BE2C (cell line): ENCODE measurements at regions not wholly inside any gene's neighbourhood (a gene's known extent, or its start where the extent isn't known, plus 50 kb on each side); places are given as distances from the start of the nearest gene placed in this dataset.

ENCODE experiments used
- DNase-seq: peaks from one replicate; pipeline ENCODE4 v3.0.0-alpha.2; 2020
- H3K27me3 ChIP-seq: fragments of 250-450 bp; sonication (Bioruptor Pico); 2 replicates; pipeline ENCODE4 v1.5.1; 2020; ENCODE audit warnings: mild to moderate bottlenecking
- H3K36me3 ChIP-seq: fragments of 250-450 bp; sonication (Bioruptor Pico); 2 replicates; pipeline ENCODE4 v1.5.1; 2020; ENCODE audit warnings: mild to moderate bottlenecking
- H3K4me1 ChIP-seq: fragments of 250-450 bp; sonication (Bioruptor Pico); 2 replicates; pipeline ENCODE4 v1.5.1; 2020
- H3K4me3 ChIP-seq: 2 replicates; pipeline ENCODE4 v1.5.1; 2011; ENCODE audit warnings: low read depth, low read length
- H3K9me3 ChIP-seq: fragments of 250-450 bp; sonication (Bioruptor Pico); 2 replicates; pipeline ENCODE4 v1.5.1; 2020
- CTCF ChIP-seq: IDR thresholded peaks from 2 replicates; pipeline ENCODE4 v1.5.1; 2012; ENCODE audit warnings: mild to moderate bottlenecking, low read depth, low read length

GRCh38 chr3:145942052-145942451, 218.9 kb downstream of the PLOD2 start:
- TF ChIP-seq CTCF, result no peak
- no peak for DNase-seq
- no peaks in the 10 kb centered on the region for H3K36me3 ChIP-seq
- no peaks in the 10 kb centered on the region for H3K9me3 ChIP-seq
- H3K27me3 ChIP-seq, result no peaks in the 10 kb centered on the region
- H3K4me3 ChIP-seq, result no peak overlapping the region
- no peaks in the 10 kb centered on the region; the same call in 1 of the 2 replicates for H3K4me1 ChIP-seq

- no peak for DNase-seq
- no peaks in the 10 kb centered on the region; the same call in 1 of the 2 replicates for H3K4me1 ChIP-seq
- no peak overlapping the region for H3K4me3 ChIP-seq
- no peak for TF ChIP-seq CTCF
- no peaks in the 10 kb centered on the region for H3K27me3 ChIP-seq
- no peaks in the 10 kb centered on the region for H3K36me3 ChIP-seq
- no peaks in the 10 kb centered on the region for H3K9me3 ChIP-seq
Observed at GRCh38 chr3:145943952-145944351, 217.0 kb downstream of the PLOD2 start.

GRCh38 chr3:145951441-145951840, 209.5 kb downstream of the PLOD2 start:
- H3K4me1 ChIP-seq, result no peaks in the 10 kb centered on the region
- H3K4me3 ChIP-seq, result no peak overlapping the region
- no peaks in the 10 kb centered on the region for H3K9me3 ChIP-seq
- no peaks in the 10 kb centered on the region for H3K36me3 ChIP-seq
- no peaks in the 10 kb centered on the region for H3K27me3 ChIP-seq
- no peak for DNase-seq
- TF ChIP-seq CTCF, result no peak

GRCh38 chr3:145952536-145952935, 208.4 kb downstream of the PLOD2 start:
- no peak for TF ChIP-seq CTCF
- Histone ChIP-seq H3K4me3 (no peak overlapping the region), H3K27me3 (no peaks in the 10 kb centered on the region), H3K36me3 (no peaks in the 10 kb centered on the region), H3K9me3 (no peaks in the 10 kb centered on the region), H3K4me1 (no peaks in the 10 kb centered on the region)
- DNase-seq, result no peak

- H3K4me1 ChIP-seq, result no peaks in the 10 kb centered on the region
- no peak for TF ChIP-seq CTCF
- no peaks in the 10 kb centered on the region for H3K36me3 ChIP-seq
- H3K9me3 ChIP-seq, result no peaks in the 10 kb centered on the region
- no peak for DNase-seq
- H3K4me3 ChIP-seq, result no peak overlapping the region
- H3K27me3 ChIP-seq, result no peaks in the 10 kb centered on the region
Observed at GRCh38 chr3:145953316-145953715, 207.7 kb downstream of the PLOD2 start.

GRCh38 chr3:145959457-145960088, 201.4 kb downstream of the PLOD2 start:
- Histone ChIP-seq H3K4me1 (no peaks in the 10 kb centered on the region), H3K4me3 (no peak overlapping the region), H3K36me3 (no peaks in the 10 kb centered on the region), H3K9me3 (no peaks in the 10 kb centered on the region), H3K27me3 (peaks cover 3% of the 10 kb centered on the region; the same call in 1 of the 2 replicates)
- DNase-seq, result no peak
- no peak for TF ChIP-seq CTCF
